GM19463 (cell line): ENCODE measurements at regions not wholly inside any gene's neighbourhood (a gene's known extent, or its start where the extent isn't known, plus 50 kb on each side); places are given as distances from the start of the nearest gene placed in this dataset.

Experiments used
- ATAC-seq: cut with Tn5 transposase; IDR thresholded peaks from one replicate; pipeline ENCODE4 v1.9.1; 2021; ENCODE audit warnings: mild to moderate bottlenecking, moderate library complexity; ENCODE audit not compliant: unreplicated experiment

DNA sequence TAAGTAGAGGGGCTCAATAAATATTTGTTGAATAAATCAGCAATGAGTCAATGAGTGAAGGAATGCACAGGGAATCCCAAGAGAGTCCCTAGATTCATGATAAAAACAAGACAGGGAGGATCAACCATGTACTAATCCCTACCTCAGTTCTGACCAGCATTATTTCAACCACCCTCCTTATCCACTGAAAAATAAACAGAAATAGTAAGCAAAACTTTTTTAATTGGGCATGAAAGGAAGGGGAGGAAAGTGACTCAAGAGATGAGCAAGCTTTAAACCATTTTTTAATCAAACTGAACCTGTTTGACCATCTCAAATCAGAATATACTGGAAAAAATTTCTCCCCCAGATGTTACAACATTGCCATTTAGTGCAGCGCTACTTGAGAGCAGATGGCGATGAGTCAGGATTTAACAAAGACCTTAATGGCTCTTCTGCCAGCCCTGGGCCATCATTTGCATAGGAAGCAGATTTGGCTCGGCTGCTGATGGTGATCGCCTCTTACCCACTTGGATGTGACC, 194.8 kb upstream of the SLC30A5 start:
- ATAC-seq, result no peak

DNA sequence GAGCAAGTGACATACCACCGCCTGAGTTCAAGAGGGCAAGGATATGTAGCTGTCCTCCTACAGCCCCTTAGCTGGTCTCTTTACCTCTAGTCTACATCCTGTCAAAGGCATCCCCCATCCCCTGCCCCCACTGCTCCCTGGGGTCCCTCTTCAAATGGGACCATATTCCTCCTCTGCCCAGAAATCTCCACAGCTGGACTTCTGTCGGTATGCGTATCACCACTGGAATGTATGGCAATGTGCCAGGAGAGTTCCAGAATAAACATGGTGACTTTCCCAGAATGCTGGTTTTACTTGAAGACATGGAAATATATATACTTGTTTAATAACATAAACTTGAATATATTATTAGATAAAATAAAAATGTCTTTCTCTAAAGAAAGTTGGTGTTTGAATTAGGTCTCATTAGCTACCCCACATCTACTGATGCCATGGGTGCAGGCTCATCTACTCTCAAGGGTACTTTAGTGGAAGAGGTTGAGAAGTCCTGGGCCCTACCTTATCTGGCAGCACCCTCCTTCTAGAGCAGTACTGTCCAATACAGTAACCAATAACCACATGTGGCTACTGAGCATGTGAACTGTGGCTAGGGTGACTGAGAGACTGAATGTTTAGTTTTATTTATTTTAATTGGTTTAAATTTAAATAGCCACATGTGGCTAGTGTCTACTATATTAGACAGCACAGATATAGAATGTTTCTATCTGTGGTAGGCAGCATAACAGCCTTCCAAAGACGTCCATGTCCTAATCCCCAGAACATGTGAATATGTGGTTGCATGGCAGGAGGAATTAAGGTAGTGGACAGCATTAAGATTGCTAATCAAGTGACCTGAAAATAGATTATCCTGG, 181.7 kb upstream of the SLC30A5 start:
- ATAC-seq, result no peak

DNA sequence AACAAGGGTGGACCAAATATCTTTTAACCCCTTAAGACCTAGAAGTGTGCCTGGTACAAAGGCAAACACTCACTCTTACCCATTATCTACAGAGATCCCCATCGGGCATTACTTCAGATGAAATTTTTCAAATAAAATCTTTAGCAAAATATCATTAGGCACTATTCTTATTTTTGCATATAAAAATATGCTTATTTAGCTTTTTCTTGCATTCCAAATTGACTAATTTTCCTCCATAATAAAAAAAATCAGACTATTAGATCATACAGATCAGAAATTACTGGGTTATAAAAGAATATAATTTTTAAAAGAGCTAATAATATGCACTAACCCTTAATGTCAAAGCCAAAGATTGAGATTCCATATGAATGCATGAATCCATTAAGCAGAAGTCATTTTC, 178.7 kb upstream of the SLC30A5 start:
- no peak for ATAC-seq

DNA sequence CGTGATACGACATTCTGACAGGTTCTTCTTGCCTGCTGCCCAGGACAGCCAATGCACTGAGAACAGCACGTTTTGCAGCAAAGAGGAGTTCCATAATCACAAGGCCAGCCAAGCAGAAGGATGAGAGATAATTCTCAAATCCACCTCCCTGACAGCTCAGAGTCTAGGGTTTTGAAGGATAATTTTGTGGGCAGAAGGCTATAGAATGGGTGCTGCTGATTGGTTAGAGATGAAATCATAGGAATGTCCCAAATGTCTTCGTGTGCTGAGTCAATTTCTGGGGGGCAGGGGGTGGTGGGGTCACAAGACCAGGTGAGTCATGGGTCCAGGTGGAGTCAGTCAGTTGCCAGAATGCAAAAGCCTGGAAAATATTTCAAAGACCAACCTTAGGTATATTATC, 175.5 kb upstream of the SLC30A5 start:
- no peak for ATAC-seq

DNA sequence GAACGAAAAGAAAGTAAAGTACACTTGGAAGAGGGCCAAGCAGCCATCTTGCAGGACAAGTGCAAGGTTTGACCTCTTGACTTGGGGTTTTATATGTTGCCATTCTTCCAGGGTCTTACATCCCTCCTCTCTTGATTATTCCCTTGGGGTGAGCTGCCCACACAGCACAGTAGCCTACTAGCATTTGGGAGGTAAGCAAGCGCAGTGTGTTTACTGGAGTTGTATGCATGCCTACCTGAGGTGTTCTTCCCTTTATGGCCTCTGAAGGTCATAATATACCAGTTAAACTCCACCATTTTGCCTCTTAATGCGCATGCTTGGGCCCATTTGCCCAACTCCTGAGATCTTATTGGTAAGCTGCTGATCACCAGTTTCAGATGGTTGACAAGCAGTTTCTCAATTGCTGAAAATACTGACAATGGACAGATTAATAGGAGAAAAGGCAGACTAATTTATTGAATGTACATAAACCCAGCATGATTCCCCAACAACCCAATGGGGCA, 173.8 kb upstream of the SLC30A5 start:
- ATAC-seq, result no peak

DNA sequence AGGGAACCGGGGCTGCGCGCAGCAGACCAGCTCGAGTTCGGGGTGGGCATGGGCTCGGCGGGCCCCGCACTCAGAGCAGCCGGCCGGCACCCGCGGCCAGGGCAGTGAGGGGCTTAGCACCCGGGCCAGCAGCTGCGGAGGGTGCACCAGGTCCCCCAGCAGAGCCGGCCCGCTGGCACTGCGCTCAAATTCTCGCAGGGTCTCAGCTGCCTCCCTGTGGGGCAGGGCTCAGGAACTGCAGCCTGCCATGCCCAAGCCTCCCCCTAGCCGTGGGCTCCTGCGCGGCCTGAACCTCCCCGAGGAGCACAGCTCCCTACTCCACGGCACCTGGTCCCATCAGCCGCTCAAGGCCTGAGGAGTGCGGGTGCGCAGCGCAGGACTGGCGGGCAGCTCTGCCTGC, 172.9 kb upstream of the SLC30A5 start:
- no peak for ATAC-seq

DNA sequence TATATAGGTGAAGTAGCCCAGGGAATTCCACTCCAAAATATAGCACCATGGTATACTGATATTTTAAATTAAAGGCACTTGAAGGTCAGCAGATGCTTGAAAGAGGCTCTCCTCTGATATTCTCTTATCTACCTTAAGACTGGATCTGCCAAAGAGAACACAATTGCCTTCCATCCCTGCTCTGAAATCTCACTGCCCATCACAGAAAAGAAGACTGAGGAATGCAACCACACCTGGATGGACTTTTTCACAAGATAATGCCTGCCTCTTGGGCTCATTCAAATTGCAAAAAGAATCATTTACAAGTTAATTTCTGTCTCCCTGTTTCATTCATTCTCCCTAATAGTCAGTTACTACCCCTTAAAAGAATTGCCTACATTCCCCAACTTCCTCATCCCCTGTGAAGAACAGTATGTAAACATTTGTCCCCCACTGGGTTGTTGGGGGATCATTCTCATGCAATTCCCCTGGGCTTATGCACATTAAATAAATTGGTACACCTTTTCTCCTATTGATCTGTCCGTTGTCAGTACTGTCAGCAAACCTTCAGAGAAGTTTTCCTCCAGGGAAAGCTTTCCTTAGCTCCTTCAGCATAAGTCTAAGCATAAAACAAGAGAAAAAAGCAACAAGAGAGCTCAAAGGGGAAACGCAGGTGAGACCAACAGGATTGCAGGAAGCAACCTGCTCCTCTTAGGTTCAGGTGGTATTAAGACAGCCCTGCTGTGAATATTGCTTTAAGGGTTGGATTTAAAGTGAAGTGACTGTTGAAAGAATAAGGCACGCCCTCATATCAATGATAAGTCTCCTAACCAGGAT, 171.4 kb upstream of the SLC30A5 start:
- no peak for ATAC-seq

DNA sequence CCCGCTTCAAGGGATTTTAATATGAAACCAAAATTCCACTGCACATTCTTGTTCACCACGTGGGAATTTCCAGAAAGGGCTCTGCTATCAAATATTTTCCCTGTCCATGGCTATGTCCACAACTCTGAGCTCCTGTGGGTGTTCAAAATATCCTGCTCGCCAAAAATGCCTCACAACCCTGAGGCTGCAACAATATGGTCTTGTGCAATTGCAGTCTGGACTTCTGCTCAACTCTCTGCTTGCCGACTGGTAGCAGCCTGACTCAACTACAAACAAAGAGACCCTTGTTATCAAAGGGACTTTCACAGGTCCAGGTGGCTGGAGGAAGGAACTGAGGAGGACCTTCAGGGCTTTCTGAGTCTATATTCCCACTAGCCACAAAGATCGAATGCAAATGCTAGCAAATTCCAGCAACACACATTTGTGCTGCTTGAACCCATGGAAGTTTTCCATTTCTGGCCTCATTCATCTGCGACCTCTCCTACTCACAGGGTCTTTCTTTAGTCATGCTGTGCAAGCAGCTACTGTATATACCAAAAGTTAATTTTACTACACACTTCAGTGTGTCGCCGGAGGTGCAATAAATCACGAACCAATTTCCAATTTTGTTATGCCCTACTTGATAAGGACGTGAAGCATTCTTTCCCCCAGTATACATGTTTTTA, 169.2 kb upstream of the SLC30A5 start:
- no peak for ATAC-seq

DNA sequence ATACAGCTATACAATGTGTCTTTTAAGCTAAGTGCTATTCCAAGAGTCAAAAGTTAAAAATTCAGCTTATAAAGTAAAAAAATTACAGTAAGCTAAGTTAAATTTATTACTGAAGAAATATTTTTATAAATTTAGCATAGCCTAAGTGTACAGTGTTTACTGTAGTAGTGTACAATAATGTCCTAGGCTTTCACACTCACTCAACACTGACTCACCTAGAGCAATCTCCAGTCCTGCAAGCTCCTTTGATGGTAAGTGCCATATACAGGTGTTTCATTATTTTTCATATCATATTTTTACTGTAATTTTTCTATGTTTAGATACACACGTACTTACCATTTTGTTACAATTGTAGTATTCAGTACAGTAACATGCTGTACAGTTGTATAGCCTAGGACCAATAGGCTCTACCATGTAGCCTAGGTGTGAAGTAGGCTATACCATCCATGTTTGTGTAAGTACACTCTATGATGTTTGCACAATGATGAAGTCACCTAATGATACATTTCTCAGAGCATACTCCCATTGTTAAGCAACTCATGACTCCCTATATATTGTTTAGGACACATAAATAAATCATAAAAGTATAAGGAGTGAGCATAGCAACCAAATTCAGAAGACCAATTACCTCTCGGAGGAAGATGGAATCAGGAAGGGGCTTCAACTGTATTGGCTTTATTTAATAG, 165.1 kb upstream of the SLC30A5 start:
- no peak for ATAC-seq

DNA sequence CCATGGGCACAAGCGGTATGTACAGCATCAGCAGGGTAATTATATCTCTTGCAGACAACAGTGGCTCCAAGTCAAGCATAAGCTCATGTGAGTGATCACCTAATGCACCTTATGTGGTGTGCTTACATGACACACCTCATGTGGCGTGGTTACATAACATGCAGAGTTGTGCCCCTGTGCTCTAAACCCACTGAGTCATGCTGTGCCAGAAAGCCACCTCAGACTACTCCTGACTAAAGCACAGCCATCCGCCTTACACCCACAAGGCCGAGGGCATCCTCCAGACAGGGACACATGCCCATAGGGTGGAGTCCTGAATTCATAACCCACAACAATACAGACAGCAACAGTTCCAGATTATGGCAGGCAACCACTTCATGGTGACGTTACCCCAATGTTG, 163.7 kb upstream of the SLC30A5 start:
- no peak for ATAC-seq

DNA sequence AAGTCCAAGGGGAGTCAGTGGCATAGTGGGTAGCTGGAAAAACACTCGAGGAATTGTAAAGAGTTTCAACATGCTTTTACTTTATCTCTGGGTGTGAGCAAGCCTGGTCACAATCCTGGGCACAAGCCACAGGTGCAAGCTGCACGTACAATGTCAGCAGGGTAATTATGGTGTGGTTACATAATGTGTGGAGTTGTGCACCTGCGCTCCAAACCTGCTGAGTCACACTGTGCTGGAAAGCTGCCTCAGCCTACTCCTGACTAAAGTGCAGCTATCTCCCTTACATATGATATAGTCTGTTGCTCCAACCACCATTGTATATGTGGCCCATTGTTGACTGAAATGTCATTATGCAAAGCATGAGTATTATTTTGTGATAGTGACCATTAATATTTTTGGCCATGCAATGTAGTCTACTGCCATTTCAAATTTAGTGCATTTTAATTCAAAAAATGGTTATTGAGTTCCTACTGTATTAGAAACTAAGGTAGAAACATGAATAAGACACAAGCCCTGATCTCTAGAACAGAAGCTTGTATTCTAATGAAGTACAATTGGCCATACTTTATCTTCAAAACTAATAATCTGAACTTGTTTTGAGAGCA, 160.9 kb upstream of the SLC30A5 start:
- ATAC-seq, result no peak

DNA sequence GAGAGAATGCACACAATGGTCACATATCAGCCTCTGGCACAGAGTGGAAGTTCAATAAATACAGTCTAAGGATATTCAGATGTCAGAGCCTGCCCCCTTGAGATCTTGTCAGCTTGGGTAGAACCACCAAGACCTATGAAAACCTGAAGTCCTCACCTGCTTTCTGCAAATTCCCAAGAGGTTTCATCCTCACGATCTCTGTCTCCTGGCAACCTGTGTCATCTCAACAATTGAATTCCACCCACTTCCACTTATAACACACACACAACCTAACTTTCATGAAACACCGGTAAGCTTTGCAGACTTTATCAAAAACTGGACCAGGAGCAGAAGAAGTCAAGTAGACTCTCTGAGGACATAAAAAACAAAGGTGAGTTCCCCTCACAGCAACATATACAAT, 151.6 kb upstream of the SLC30A5 start:
- no peak for ATAC-seq

DNA sequence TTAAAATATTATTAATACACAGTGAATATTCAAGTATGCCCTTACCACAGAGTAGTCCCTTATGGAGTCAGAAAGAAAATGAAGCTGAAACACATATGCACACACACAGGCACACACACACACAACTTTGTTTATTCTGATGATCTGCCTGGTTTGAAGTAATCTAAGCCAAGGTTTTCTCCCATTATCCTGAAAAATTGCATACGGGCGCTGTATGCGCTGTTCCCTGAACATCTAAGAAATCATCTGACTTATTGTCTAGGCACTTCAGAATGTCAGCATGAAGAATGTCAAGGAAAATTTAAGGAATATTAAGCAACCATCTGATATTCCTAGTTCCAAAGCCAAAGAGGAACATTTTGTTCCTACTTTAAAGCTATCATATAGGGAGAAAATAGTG, 147.1 kb upstream of the SLC30A5 start:
- ATAC-seq, result no peak

DNA sequence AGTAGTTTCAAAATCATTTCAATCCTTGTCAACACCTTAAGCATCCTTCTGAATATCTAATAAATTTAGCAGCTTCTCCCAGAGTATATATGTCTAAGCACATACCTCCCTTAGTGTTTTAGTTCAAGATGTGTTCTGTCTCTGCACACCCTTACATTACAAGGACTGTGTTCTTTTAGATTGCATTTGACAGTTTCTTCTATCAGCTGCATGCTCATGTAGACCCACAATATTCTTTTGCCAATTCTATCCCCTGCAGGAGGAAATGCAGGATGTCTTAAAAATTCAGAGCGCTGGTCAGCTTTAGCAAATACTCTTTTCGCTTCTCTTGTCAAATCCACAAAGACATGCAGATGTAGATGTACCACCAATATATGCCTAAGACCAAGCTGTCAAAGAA, 145.8 kb upstream of the SLC30A5 start:
- no peak for ATAC-seq

DNA sequence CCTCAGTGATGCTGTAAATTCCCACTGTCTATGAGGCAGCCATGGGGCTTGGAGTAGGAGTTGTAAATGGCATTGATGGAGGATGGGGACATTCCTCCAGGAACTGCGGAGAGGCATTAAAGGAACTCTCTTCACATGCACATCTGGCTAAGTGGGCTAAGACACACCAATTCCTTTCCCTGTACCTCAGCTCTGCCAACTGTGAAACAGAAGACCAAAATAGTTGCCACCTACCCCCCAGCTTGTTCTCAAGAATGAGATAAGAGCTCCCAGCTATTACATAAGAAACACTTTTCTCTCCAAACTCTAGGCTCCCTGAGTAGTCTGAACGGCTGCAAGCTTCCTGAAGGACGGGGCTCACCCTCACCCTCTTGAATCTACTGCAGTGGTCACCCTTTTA, 144.6 kb upstream of the SLC30A5 start:
- no peak for ATAC-seq

DNA sequence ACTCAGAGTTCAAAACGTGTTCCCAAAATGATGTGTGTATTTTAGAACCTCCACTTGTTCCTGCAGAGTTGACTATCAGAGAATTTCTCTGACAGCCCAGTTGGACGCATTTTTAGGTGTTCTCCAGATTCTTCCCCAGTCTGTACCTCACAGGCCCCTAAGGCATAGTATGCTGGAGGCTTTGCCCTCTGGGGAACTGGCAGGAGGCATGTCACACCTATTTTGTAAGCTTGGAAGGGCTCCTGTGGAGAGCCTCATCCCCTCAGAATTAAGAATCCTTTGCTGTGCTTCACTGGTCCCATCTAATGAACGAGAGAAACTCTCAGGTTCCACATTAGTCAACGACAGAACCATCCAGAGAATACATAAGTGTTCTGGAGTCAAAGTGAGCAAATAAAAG, 144.1 kb upstream of the SLC30A5 start:
- ATAC-seq, result no peak

DNA sequence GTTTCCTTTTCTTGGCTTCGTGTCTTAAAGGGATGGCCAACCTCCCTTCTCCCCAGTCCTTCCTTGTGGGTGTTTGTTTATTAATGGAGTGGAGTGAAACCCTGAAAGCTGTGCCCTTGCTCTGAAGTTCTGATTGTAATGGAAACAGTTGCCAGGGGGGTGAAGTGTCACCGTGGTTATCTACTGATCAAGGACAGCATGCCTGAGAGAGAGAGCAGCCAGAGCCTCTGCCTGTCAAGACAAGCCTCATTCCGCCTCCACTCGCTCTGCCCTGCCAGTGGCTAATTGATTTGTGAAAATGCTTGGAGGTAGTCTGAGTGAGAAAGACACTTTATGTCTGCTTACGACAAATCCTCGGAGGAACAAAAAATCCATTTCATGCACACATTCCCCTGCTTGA, 143.7 kb upstream of the SLC30A5 start:
- no peak for ATAC-seq

DNA sequence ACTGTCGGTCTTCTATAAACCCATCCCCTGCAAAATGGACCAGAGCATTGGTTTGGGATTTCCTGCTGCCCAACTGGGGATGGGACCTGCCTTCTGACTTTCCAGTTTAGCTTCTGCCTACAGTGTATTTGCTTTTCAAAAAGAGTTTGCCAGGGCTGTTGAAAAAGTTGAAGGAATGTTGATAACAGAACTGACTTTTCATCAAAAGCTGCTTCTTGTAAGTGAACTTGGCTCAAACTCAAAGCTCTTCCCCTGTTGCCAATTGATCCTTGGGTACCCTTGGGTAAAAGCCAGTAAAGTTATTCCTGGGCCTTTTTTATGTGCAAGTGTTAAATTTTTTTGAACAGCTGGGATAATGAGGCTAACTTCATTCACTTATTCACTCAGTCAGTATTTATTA, 142.9 kb upstream of the SLC30A5 start:
- ATAC-seq, result no peak

DNA sequence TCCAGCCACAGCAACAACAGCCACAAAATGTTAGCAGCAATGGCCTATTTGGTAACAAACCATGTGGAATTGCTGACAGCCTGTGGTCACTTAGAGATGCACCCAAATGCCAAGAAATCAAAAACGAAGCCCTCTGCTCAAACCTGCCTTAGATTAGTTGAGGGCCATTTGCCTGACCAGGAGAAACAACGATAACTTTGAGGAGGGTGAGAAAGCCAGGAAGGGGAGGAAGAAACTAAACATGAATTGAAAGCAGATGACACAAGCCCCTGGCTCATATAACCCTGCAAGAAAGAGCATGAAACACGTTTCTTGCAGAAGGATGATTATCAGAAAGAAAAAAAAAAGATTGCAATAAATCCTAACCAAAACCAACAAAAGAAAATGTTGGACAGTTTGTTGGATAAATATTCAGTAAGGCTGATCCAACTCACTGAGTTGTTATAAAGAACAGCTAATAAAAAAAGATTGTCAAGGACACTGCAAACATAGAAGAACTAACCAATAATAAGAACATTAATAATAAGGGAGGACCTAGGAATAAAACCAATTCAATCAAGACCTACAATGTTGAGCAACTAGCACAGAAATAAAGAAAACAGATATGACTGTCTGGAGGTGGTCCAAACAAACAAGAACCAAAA, 140.5 kb upstream of the SLC30A5 start:
- no peak for ATAC-seq
